GM08714 (cell line): ENCODE measurements at regions not wholly inside any gene's neighbourhood (a gene's known extent, or its start where the extent isn't known, plus 50 kb on each side); places are given as distances from the start of the nearest gene placed in this dataset.
"Not testable (repeated sequence)": the region's sequence is repeated elsewhere in the genome, so short reads cannot be mapped to it uniquely, and the experiment has no call there.

Experiments
- H3K4me3 ChIP-seq: fragments of 200-500 bp; sonication (Bioruptor generic); 2 replicates; pipeline ENCODE4 v1.5.1; 2014; ENCODE audit warnings: mild to moderate bottlenecking, low read length, inconsistent platforms
- ZNF274 ChIP-seq: IDR thresholded peaks from 2 replicates; pipeline ENCODE4 v1.6.1; 2012; ENCODE audit warnings: mild to moderate bottlenecking, low read depth, low read length

GRCh38 chr11:21975242-21975641 is 217.6 kb upstream of the ANO5 start:
- no peak for TF ChIP-seq ZNF274
- no peak overlapping the region for H3K4me3 ChIP-seq

GRCh38 chr11:21976210-21976609 is 216.7 kb upstream of the ANO5 start:
- no peak for TF ChIP-seq ZNF274
- no peak overlapping the region for H3K4me3 ChIP-seq

GRCh38 chr11:21983431-21983830 is 209.5 kb upstream of the ANO5 start:
- H3K4me3 ChIP-seq, result no peak overlapping the region
- no peak for TF ChIP-seq ZNF274

GRCh38 chr11:21986361-21986760 is 206.5 kb upstream of the ANO5 start:
- H3K4me3 ChIP-seq, result no peak overlapping the region
- TF ChIP-seq ZNF274, result no peak

- no peak overlapping the region for H3K4me3 ChIP-seq
- no peak for TF ChIP-seq ZNF274
Observed at GRCh38 chr11:21987261-21987660, 205.6 kb upstream of the ANO5 start.

GRCh38 chr11:21988477-21988876 is 204.4 kb upstream of the ANO5 start:
- H3K4me3 ChIP-seq, result no peak overlapping the region
- TF ChIP-seq ZNF274, result no peak

- not testable (repeated sequence) for H3K4me3 ChIP-seq
Observed at GRCh38 chr11:22001803-22002202, 191.1 kb upstream of the ANO5 start.

- TF ChIP-seq ZNF274, result no peak
- no peak overlapping the region for H3K4me3 ChIP-seq
Observed at GRCh38 chr11:22006901-22007300, 186.0 kb upstream of the ANO5 start.

- TF ChIP-seq ZNF274, result no peak
- H3K4me3 ChIP-seq, result no peak overlapping the region
Observed at GRCh38 chr11:22031791-22032190, 161.1 kb upstream of the ANO5 start.

GRCh38 chr11:22037505-22037904 is 155.4 kb upstream of the ANO5 start:
- TF ChIP-seq ZNF274, result no peak
- no peak overlapping the region for H3K4me3 ChIP-seq

GRCh38 chr11:22041039-22041438 is 151.8 kb upstream of the ANO5 start:
- no peak for TF ChIP-seq ZNF274
- no peak overlapping the region for H3K4me3 ChIP-seq

GRCh38 chr11:22042081-22042480 is 150.8 kb upstream of the ANO5 start:
- TF ChIP-seq ZNF274, result no peak
- no peak overlapping the region for H3K4me3 ChIP-seq

- no peak for TF ChIP-seq ZNF274
- H3K4me3 ChIP-seq, result no peak overlapping the region
Observed at GRCh38 chr11:22044126-22044525, 148.8 kb upstream of the ANO5 start.

- no peak overlapping the region for H3K4me3 ChIP-seq
- no peak for TF ChIP-seq ZNF274
Observed at GRCh38 chr11:22049276-22049675, 143.6 kb upstream of the ANO5 start.

GRCh38 chr11:22065472-22065871 is 127.4 kb upstream of the ANO5 start:
- no peak for TF ChIP-seq ZNF274
- no peak overlapping the region for H3K4me3 ChIP-seq

GRCh38 chr11:22069844-22070243 is 123.0 kb upstream of the ANO5 start:
- H3K4me3 ChIP-seq, result no peak overlapping the region
- TF ChIP-seq ZNF274, result no peak
